Natural killer cell treated with Interleukin-12 subunit alpha and Interleukin-12 subunit beta and Interleukin-15 and Interleukin-18, amount 100 ng/mL, for 72 hours (primary cell): ENCODE measurements at regions not wholly inside any gene's neighbourhood (a gene's known extent, or its start where the extent isn't known, plus 50 kb on each side); places are given as distances from the start of the nearest gene placed in this dataset.
A peak's percentile ranks its signal among the peaks of the same experiment; 100 is the strongest.

ENCODE experiments used
- ATAC-seq, 2 donors: fragments of 150-1000 bp; cut with Tn5 transposase in 1 of 2; sonication (Bioruptor Pico), chemical (Tn5 transposase) in 1 of 2; 2 replicates each; pipeline ENCODE4 v1.10.0; 2021
- DNase-seq: peaks from one replicate; pipeline ENCODE4 v3.0.0; 2022; ENCODE audit warnings: low spot score
- H3K27ac Mint-ChIP-seq, 2 donors: 1 replicate in 1 of 2; 2 replicates in 1 of 2; pipeline ENCODE4 v1.8.0; 2022; ENCODE audit warnings: mixed read lengths in 2 of 2, mild to moderate bottlenecking in 1 of 2, moderate library complexity in 1 of 2
- H3K27me3 Mint-ChIP-seq, 2 donors: 1 replicate in 1 of 2; 2 replicates in 1 of 2; pipeline ENCODE4 v1.8.0; 2022; ENCODE audit warnings: mixed read lengths in 2 of 2
- H3K36me3 Mint-ChIP-seq: one replicate; pipeline ENCODE4 v1.8.0; 2022; ENCODE audit warnings: mixed read lengths
- H3K4me1 Mint-ChIP-seq, 2 donors: 1 replicate in 1 of 2; 2 replicates in 1 of 2; pipeline ENCODE4 v1.8.0; 2022; ENCODE audit warnings: low read depth in 2 of 2, mixed read lengths in 2 of 2, mild to moderate bottlenecking in 1 of 2
- H3K4me3 Mint-ChIP-seq: one replicate; pipeline ENCODE4 v1.8.0; 2022; ENCODE audit warnings: mixed read lengths
- H3K9me3 Mint-ChIP-seq: 2 replicates; pipeline ENCODE4 v1.8.0; 2022; ENCODE audit warnings: mixed read lengths

GRCh38 chr1:5220421-5220820, 566.0 kb downstream of the AJAP1 start:
- no peak for ATAC-seq
- H3K27ac Mint-ChIP-seq, result no peak overlapping the region
- DNase-seq, result no peak
- no peak overlapping the region for H3K4me3 Mint-ChIP-seq
- H3K27me3 Mint-ChIP-seq, result peaks cover 11 to 29% of the 10 kb centered on the region in 2 donors
- no peaks in the 10 kb centered on the region for H3K9me3 Mint-ChIP-seq
- no peaks in the 10 kb centered on the region for H3K36me3 Mint-ChIP-seq
- no peaks in the 10 kb centered on the region for H3K4me1 Mint-ChIP-seq

GRCh38 chr1:5200006-5200405, 545.6 kb downstream of the AJAP1 start:
- no peak for DNase-seq
- Mint-ChIP-seq H3K9me3 (no peaks in the 10 kb centered on the region), H3K27me3 (peaks cover 0 to 19% of the 10 kb centered on the region in 2 donors), H3K36me3 (no peaks in the 10 kb centered on the region), H3K27ac (no peak overlapping the region), H3K4me1 (no peaks in the 10 kb centered on the region), H3K4me3 (no peak overlapping the region)
- no peak for ATAC-seq

- Mint-ChIP-seq H3K36me3 (no peaks in the 10 kb centered on the region), H3K9me3 (no peaks in the 10 kb centered on the region), H3K4me3 (no peak overlapping the region), H3K27ac (no peak overlapping the region), H3K4me1 (no peaks in the 10 kb centered on the region), H3K27me3 (peaks cover 0 to 19% of the 10 kb centered on the region in 2 donors)
- DNase-seq (no peak), ATAC-seq (no peak)
These were observed 543.9 kb downstream of the AJAP1 start for GRCh38 chr1:5198328-5198727.

GRCh38 chr1:5191470-5191869, 537.1 kb downstream of the AJAP1 start:
- Mint-ChIP-seq H3K4me1 (no peaks in the 10 kb centered on the region), H3K4me3 (no peak overlapping the region), H3K9me3 (no peaks in the 10 kb centered on the region), H3K27ac (no peak overlapping the region), H3K27me3 (peaks cover 0 to 6% of the 10 kb centered on the region in 2 donors), H3K36me3 (no peaks in the 10 kb centered on the region)
- ATAC-seq (no peak), DNase-seq (no peak)

DNA sequence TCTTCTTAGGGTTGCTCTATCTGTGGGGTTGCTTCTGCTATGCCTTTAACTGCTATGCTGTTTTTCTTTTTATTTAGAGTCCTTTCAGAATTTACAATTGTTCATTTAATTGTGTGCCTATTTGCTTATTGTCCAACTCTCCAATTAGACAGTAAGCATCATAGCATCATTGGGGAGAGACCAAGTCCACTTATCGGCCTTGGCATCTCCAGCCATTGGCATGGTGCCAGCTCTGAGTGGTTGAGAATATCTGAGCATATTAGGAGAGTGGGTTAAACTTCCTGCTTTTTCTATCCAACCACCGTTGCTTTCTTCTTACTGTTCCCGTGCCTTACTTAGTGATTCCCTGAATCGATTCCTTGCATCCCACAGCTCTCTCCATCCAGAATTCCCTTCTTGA, 535.0 kb downstream of the AJAP1 start:
- peaks cover 0 to 3% of the 10 kb centered on the region in 2 donors for H3K27me3 Mint-ChIP-seq
- H3K4me1 Mint-ChIP-seq, result no peaks in the 10 kb centered on the region
- no peak overlapping the region for H3K27ac Mint-ChIP-seq
- no peaks in the 10 kb centered on the region for H3K9me3 Mint-ChIP-seq
- no peaks in the 10 kb centered on the region for H3K36me3 Mint-ChIP-seq
- no peak for DNase-seq
- no peak for ATAC-seq
- H3K4me3 Mint-ChIP-seq, result no peak overlapping the region

DNA sequence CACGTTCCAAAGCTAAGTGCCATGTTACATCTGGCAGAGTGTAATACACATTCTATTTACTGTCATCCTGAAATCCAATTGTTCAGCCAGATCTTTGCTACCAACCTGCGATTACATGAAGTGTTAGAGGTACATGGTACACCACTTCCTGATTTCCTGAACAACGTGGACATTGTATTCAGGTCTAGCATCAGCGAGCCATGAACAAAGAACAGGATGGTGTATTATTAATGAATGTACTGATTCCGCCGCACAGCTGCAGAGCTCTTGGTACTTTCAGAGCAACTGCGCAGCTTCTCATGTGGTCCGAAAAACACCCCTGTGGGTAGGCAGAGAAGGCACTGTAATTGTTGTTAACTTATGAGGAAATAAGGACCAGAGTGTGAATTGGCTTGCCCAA, 511.4 kb downstream of the AJAP1 start:
- Mint-ChIP-seq H3K9me3 (no peaks in the 10 kb centered on the region), H3K27me3 (peaks cover 12 to 16% of the 10 kb centered on the region in 2 donors), H3K36me3 (no peaks in the 10 kb centered on the region), H3K4me1 (no peaks in the 10 kb centered on the region), H3K4me3 (no peak overlapping the region), H3K27ac (no peak overlapping the region)
- DNase-seq (no peak), ATAC-seq (no peak)

DNA sequence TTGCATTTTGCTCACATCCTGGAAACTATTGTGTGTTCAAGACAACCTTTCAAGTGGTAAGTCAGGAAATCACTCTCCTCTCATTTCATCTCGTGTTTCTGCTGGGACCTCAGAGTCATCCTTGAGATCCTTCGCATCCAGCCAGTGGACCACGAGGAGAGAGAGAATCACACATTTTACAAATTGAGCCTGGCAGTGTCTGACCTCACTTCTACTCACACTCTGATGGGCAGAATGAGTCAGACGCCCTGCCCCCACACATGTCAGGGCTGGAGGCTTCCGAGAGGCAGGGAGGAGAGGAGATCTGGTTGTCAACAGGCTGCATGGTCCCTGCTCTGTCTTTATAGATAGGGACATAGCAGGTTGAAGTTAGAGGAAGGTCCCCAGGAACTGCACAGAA, 509.7 kb downstream of the AJAP1 start:
- Mint-ChIP-seq H3K27me3 (peaks cover 5 to 9% of the 10 kb centered on the region in 2 donors), H3K4me3 (no peak overlapping the region), H3K4me1 (no peaks in the 10 kb centered on the region), H3K27ac (no peak overlapping the region), H3K36me3 (no peaks in the 10 kb centered on the region), H3K9me3 (no peaks in the 10 kb centered on the region)
- no peak for DNase-seq
- no peak for ATAC-seq

DNA sequence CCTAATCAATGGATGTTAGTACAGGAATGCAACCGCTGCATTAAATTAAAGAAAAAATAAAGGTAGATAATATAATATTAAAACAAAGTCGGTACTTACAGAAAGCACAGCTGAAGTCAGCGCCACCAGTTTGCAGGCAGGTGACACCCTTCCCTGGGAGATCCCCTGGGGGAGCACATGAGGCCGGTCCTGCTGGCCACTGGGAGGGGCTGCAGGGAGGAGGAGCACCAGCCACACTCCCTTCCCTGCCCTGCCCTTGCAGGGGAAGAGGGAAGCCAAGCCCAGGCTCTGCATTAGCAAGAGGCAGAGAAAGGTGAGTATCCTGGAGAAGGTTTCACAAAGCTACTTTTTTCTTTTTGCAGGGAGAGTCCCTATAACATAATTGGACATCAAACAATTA, 507.0 kb downstream of the AJAP1 start:
- no peak overlapping the region for H3K4me3 Mint-ChIP-seq
- peaks cover 3 to 10% of the 10 kb centered on the region in 2 donors for H3K27me3 Mint-ChIP-seq
- no peak overlapping the region for H3K27ac Mint-ChIP-seq
- no peaks in the 10 kb centered on the region for H3K4me1 Mint-ChIP-seq
- DNase-seq, result no peak
- no peak for ATAC-seq
- H3K36me3 Mint-ChIP-seq, result no peaks in the 10 kb centered on the region
- no peaks in the 10 kb centered on the region for H3K9me3 Mint-ChIP-seq

GRCh38 chr1:5157175-5157574, 502.8 kb downstream of the AJAP1 start:
- no peak for DNase-seq
- no peaks in the 10 kb centered on the region for H3K4me1 Mint-ChIP-seq
- peak in 1 of 2 donors; percentile 36 for ATAC-seq
- no peaks in the 10 kb centered on the region for H3K36me3 Mint-ChIP-seq
- peaks cover 3 to 14% of the 10 kb centered on the region in 2 donors for H3K27me3 Mint-ChIP-seq
- H3K4me3 Mint-ChIP-seq, result no peak overlapping the region
- H3K27ac Mint-ChIP-seq, result no peak overlapping the region
- no peaks in the 10 kb centered on the region for H3K9me3 Mint-ChIP-seq

DNA sequence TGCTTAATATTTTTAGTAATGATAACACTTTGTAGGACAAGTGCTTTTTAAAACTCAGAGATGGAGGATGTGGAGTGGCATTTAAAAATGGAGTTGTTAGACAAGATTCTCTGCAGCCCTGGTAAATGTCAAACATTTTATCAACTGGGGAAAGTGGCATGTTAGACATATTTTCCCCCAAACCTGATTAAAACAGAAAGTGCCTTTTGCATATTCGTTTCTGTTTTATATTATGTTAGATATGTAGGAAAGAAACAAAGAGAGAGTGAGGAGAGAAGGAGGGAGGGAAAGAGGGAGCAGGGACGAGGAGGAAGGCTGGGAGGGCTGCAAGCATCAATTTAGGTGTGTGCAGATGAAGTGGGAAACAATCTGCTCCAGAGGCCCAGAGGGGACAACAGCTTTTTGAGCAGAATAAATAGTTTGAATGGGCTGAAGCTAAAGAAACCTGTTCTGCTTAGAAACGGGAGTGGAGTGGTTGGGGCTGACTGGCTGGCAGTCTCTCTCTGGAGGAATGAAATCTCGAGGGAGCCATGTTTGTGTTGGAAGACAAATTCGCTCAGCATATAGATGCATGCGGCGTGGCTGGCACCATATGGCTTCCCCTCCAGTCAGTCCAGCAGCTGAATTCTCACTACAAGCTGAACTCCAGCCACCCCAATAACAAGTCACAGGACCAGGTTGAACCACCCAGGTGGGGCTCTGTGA, 502.2 kb downstream of the AJAP1 start:
- H3K27me3 Mint-ChIP-seq, result peaks cover 3 to 18% of the 10 kb centered on the region in 2 donors
- no peak overlapping the region for H3K27ac Mint-ChIP-seq
- H3K4me1 Mint-ChIP-seq, result no peaks in the 10 kb centered on the region
- ATAC-seq (no peak), DNase-seq (no peak)
- no peaks in the 10 kb centered on the region for H3K36me3 Mint-ChIP-seq
- H3K4me3 Mint-ChIP-seq, result no peak overlapping the region
- H3K9me3 Mint-ChIP-seq, result no peaks in the 10 kb centered on the region

DNA sequence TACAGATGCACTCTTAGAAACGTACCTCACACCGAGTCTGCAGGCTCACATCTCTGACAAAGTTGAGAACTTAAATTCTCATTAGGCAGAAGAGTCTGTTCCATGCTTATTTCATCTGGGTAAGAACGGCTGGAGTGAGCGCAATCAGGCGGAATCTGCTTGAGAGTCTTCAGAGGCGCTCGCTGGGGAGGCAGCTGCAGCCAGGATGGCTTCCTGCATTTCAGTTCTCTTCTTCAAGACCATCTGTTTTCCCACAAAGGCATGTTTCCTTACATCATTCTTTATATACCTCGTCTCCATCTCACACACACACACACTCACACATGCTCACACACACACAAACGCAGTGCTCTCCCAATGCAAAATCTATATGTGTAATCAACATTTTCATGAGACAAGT, 497.1 kb downstream of the AJAP1 start:
- Mint-ChIP-seq H3K36me3 (no peaks in the 10 kb centered on the region), H3K4me3 (no peak overlapping the region), H3K9me3 (no peaks in the 10 kb centered on the region), H3K27ac (no peak overlapping the region), H3K27me3 (peaks cover 10 to 23% of the 10 kb centered on the region in 2 donors), H3K4me1 (no peaks in the 10 kb centered on the region)
- ATAC-seq (no peak), DNase-seq (no peak)

GRCh38 chr1:5150191-5150590, 495.8 kb downstream of the AJAP1 start:
- no peak for ATAC-seq
- DNase-seq, result no peak
- Mint-ChIP-seq H3K4me1 (no peaks in the 10 kb centered on the region), H3K27ac (no peak overlapping the region), H3K27me3 (peaks cover 17 to 29% of the 10 kb centered on the region in 2 donors), H3K36me3 (no peaks in the 10 kb centered on the region), H3K4me3 (no peak overlapping the region), H3K9me3 (no peaks in the 10 kb centered on the region)

GRCh38 chr1:5147806-5148205, 493.4 kb downstream of the AJAP1 start:
- Mint-ChIP-seq H3K27ac (no peak overlapping the region), H3K36me3 (no peaks in the 10 kb centered on the region), H3K9me3 (no peaks in the 10 kb centered on the region), H3K4me3 (no peak overlapping the region), H3K27me3 (peaks cover 28 to 47% of the 10 kb centered on the region in 2 donors), H3K4me1 (no peaks in the 10 kb centered on the region)
- ATAC-seq (no peak), DNase-seq (no peak)

DNA sequence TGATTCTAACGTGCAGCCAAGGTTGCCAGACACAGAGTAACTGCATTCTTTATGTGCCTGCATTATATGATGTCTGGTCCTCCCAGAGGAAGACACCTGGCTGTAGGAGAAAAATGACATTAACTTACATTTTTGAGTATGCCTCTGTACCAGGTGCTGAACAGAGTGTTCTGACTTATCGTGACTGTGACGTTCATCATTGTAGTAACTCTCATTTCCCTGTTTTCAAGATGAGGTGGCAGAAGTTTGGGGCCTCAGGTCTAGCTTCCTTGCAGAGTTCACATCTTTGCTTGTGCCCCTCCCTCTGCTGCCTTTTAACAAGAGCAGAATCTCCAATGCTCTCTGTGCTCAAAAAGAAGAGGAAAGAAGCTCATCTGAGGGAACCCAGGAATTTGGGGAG, 488.0 kb downstream of the AJAP1 start:
- H3K4me3 Mint-ChIP-seq, result no peak overlapping the region
- no peak overlapping the region for H3K27ac Mint-ChIP-seq
- no peak for DNase-seq
- ATAC-seq, result no peak
- H3K27me3 Mint-ChIP-seq, result peaks cover 26 to 55% of the 10 kb centered on the region in 2 donors
- H3K36me3 Mint-ChIP-seq, result no peaks in the 10 kb centered on the region
- H3K4me1 Mint-ChIP-seq, result no peaks in the 10 kb centered on the region
- no peaks in the 10 kb centered on the region for H3K9me3 Mint-ChIP-seq

GRCh38 chr1:5141750-5142149, 487.3 kb downstream of the AJAP1 start:
- no peaks in the 10 kb centered on the region for H3K9me3 Mint-ChIP-seq
- no peak for DNase-seq
- no peaks in the 10 kb centered on the region for H3K4me1 Mint-ChIP-seq
- ATAC-seq, result no peak
- no peaks in the 10 kb centered on the region for H3K36me3 Mint-ChIP-seq
- peaks cover 26 to 55% of the 10 kb centered on the region in 2 donors for H3K27me3 Mint-ChIP-seq
- H3K4me3 Mint-ChIP-seq, result no peak overlapping the region
- H3K27ac Mint-ChIP-seq, result no peak overlapping the region
